22Rv1 (cell line): ENCODE measurements at regions not wholly inside any gene's neighbourhood (a gene's known extent, or its start where the extent isn't known, plus 50 kb on each side); places are given as distances from the start of the nearest gene placed in this dataset.

Experiments used
- CTCF ChIP-seq: fragments of 450-650 bp; IDR thresholded peaks from 2 replicates; pipeline ENCODE4 v1.5.1; 2017; ENCODE audit warnings: mild to moderate bottlenecking
- ZFX ChIP-seq: fragments of 450-650 bp; IDR thresholded peaks from 2 replicates; pipeline ENCODE4 v1.6.1; 2017; ENCODE audit warnings: antibody characterized with exemption, borderline replicate concordance

- TF ChIP-seq CTCF = no peak
- TF ChIP-seq ZFX = no peak
These were observed 136.1 kb upstream of the EPHA6 start for GRCh38 chr3:96678325-96678724.
